ENCODE measurements at regions not wholly inside any gene's neighbourhood (a gene's known extent, or its start where the extent isn't known, plus 50 kb on each side); places are given as distances from the start of the nearest gene placed in this dataset.

DNA sequence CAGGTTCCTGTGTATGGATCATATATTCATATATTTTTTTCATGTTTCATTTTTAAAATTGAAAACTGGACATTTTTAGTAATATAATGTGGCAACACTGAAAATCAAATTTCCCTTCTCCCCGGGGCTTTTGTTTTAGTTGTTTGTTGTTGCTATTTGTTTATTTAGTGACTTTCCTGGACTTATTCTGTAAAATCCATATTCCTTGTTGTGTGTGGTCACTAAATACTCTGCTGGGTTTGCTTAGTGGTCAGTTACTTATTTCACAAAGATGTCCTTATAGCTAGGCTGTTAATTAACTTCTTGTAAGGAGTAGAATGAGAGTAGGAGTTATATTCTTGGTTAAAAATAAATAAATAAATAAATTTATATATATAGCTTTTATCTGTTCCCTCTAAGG lies 121.6 kb upstream of the MED13L start (continued):
- TF ChIP-seq, protein P1, sequence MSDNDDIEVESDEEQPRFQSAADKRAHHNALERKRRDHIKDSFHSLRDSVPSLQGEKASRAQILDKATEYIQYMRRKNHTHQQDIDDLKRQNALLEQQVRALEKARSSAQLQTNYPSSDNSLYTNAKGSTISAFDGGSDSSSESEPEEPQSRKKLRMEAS (IDR thresholded peaks at IDR 0.05): no peak
- TF ChIP-seq, protein P2, sequence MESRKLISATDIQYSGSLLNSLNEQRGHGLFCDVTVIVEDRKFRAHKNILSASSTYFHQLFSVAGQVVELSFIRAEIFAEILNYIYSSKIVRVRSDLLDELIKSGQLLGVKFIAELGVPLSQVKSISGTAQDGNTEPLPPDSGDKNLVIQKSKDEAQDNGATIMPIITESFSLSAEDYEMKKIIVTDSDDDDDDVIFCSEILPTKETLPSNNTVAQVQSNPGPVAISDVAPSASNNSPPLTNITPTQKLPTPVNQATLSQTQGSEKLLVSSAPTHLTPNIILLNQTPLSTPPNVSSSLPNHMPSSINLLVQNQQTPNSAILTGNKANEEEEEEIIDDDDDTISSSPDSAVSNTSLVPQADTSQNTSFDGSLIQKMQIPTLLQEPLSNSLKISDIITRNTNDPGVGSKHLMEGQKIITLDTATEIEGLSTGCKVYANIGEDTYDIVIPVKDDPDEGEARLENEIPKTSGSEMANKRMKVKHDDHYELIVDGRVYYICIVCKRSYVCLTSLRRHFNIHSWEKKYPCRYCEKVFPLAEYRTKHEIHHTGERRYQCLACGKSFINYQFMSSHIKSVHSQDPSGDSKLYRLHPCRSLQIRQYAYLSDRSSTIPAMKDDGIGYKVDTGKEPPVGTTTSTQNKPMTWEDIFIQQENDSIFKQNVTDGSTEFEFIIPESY (IDR thresholded peaks at IDR 0.05): no peak
- no peak for TF ChIP-seq TAF1 (conservative IDR thresholded peaks at IDR 0.05)
- no peak for TF ChIP-seq FOXA2 (IDR thresholded peaks at IDR 0.05)
- TF ChIP-seq YY1 (IDR thresholded peaks at IDR 0.05): no peak

GRCh38 chr12:116400636-116401372 lies 123.3 kb upstream of the MED13L start:
- Histone ChIP-seq H3K9me3 (ENCODE audit: control insufficient read depth in 4 of 4, low read length in 3 of 4) (no peaks in the 10 kb centered on the region), H3K27ac (ENCODE audit: low read depth in 1 of 2, low read length in 2 of 2) (no peak overlapping the region), H3K4me3 (ENCODE audit: low read depth in 1 of 3, low read length in 3 of 3) (no peak overlapping the region), H3K4me1 (ENCODE audit: control insufficient read depth in 4 of 4, insufficient read depth in 4 of 4, low read length in 3 of 4) (peaks cover 0 to 12% (median 11%) of the 10 kb centered on the region in 4 donors), H3K36me3 (ENCODE audit: control insufficient read depth in 4 of 4, insufficient read depth in 3 of 4, low read depth in 1 of 4, low read length in 3 of 4) (no peaks in the 10 kb centered on the region), H3K9ac (ENCODE audit: low read depth in 1 of 2, low read length in 2 of 2) (no peak overlapping the region), H3K27me3 (ENCODE audit: control insufficient read depth in 4 of 4, insufficient read depth in 4 of 4, low read length in 3 of 4) (no peaks in the 10 kb centered on the region)
- 75% methylated on average over 4 of the region's 4 CpGs for WGBS
- TF ChIP-seq FOXA2 (IDR thresholded peaks at IDR 0.05): no peak
- TF ChIP-seq HNF4A (conservative IDR thresholded peaks at IDR 0.05): no peak
- no peak for TF ChIP-seq SP1 (IDR thresholded peaks at IDR 0.05)
- no peak for TF ChIP-seq EGR1 (IDR thresholded peaks at IDR 0.05; ENCODE audit: low read depth in 2 of 2)
- DNase-seq (ENCODE audit: low spot score): no peak

GRCh38 chr12:116401565-116401964 lies 124.1 kb upstream of the MED13L start:
- no peak overlapping the region for H3K9ac ChIP-seq (ENCODE audit: low read depth in 1 of 2, low read length in 2 of 2)
- TF ChIP-seq REST (IDR thresholded peaks at IDR 0.05): no peak
- no peak for TF ChIP-seq HNF4G (IDR thresholded peaks at IDR 0.05)
- no peak for TF ChIP-seq RXRA (IDR thresholded peaks at IDR 0.05)
- TF ChIP-seq FOXA1 (IDR thresholded peaks at IDR 0.05): no peak
- TF ChIP-seq, protein P2 (IDR thresholded peaks at IDR 0.05): no peak
- DNase-seq (ENCODE audit: low spot score): no peak
- no peaks in the 10 kb centered on the region for H3K9me3 ChIP-seq (ENCODE audit: control insufficient read depth in 4 of 4, low read length in 3 of 4)
- no peak overlapping the region for H3K27ac ChIP-seq (ENCODE audit: low read depth in 1 of 2, low read length in 2 of 2)
- H3K4me3 ChIP-seq (ENCODE audit: low read depth in 1 of 3, low read length in 3 of 3): no peak overlapping the region
- 95% methylated on average over 3 of the region's 3 CpGs for WGBS
- H3K27me3 ChIP-seq (ENCODE audit: control insufficient read depth in 4 of 4, insufficient read depth in 4 of 4, low read length in 3 of 4): no peaks in the 10 kb centered on the region
- H3K4me1 ChIP-seq (ENCODE audit: control insufficient read depth in 4 of 4, insufficient read depth in 4 of 4, low read length in 3 of 4): peaks cover 0 to 18% (median 17%) of the 10 kb centered on the region in 4 donors
- no peaks in the 10 kb centered on the region for H3K36me3 ChIP-seq (ENCODE audit: control insufficient read depth in 4 of 4, insufficient read depth in 3 of 4, low read depth in 1 of 4, low read length in 3 of 4)
